ENCODE measurements at regions not wholly inside any gene's neighbourhood (a gene's known extent, or its start where the extent isn't known, plus 50 kb on each side); places are given as distances from the start of the nearest gene placed in this dataset.

DNA sequence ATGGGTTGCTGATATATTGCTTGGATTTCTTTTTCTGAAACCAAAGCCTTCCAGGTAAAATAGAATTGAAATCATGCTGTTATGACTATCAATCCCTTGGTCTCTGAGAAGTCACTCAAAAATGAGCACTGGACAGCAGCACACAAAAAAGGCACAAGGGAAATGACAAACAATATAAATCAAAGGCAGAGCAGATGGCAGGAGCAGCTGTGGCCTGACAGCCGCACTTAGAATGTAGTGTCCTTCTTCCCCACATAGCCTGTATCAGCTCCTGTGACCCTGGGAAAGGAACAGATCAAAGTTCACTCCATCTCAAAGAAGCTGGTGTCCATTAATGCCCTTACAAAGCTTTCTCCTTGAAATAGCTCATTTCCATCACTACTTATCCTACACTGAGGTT is 326.7 kb downstream of the SUCLG1 start:
- TF ChIP-seq, protein P1, sequence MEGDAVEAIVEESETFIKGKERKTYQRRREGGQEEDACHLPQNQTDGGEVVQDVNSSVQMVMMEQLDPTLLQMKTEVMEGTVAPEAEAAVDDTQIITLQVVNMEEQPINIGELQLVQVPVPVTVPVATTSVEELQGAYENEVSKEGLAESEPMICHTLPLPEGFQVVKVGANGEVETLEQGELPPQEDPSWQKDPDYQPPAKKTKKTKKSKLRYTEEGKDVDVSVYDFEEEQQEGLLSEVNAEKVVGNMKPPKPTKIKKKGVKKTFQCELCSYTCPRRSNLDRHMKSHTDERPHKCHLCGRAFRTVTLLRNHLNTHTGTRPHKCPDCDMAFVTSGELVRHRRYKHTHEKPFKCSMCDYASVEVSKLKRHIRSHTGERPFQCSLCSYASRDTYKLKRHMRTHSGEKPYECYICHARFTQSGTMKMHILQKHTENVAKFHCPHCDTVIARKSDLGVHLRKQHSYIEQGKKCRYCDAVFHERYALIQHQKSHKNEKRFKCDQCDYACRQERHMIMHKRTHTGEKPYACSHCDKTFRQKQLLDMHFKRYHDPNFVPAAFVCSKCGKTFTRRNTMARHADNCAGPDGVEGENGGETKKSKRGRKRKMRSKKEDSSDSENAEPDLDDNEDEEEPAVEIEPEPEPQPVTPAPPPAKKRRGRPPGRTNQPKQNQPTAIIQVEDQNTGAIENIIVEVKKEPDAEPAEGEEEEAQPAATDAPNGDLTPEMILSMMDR (conservative IDR thresholded peaks at IDR 0.05 in 1 of 2, IDR thresholded peaks at IDR 0.05 in 1 of 2; ENCODE audit: low read depth in 1 of 2, low read length in 2 of 2) = no peak
- TF ChIP-seq EZH2 (IDR thresholded peaks at IDR 0.05; ENCODE audit: low read length, missing control alignments) = no peak

All from fibroblast of lung (primary cell).